GM12874 (cell line): ENCODE measurements at regions not wholly inside any gene's neighbourhood (a gene's known extent, or its start where the extent isn't known, plus 50 kb on each side); places are given as distances from the start of the nearest gene placed in this dataset.

Experiments used
- TF ChIP-seq, protein P1 (sequence below): IDR thresholded peaks from 2 replicates; pipeline ENCODE4 v1.5.1; 2011; ENCODE audit warnings: low read depth, mild to moderate bottlenecking, control low read depth, low read length, moderate library complexity; ENCODE audit not compliant: insufficient read depth

DNA sequence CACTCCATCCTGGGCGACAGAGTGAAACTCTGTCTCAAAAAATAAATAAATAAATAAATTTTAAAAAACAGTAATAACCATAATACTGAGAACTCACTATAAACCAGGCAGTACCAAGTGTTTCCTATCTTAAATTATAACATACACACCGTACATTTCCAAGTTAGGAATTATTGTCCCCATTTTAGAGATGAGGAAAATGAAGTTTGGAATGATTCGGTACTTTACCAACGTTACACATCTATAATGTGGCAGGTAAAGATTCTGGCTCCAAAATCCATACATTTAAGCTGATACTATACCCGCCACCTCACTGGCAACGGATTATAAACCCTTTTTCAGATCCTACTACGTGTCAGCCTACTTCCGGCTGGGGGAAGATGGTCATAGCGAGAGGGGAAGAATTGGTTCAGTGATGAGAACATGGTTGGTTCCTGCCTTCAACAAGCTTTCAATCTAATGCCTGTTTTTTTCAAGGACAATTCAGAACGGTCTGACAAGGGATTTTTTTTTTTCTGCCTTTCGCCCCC lies 105.9 kb upstream of the ATF7IP start:
- TF ChIP-seq, protein P1, sequence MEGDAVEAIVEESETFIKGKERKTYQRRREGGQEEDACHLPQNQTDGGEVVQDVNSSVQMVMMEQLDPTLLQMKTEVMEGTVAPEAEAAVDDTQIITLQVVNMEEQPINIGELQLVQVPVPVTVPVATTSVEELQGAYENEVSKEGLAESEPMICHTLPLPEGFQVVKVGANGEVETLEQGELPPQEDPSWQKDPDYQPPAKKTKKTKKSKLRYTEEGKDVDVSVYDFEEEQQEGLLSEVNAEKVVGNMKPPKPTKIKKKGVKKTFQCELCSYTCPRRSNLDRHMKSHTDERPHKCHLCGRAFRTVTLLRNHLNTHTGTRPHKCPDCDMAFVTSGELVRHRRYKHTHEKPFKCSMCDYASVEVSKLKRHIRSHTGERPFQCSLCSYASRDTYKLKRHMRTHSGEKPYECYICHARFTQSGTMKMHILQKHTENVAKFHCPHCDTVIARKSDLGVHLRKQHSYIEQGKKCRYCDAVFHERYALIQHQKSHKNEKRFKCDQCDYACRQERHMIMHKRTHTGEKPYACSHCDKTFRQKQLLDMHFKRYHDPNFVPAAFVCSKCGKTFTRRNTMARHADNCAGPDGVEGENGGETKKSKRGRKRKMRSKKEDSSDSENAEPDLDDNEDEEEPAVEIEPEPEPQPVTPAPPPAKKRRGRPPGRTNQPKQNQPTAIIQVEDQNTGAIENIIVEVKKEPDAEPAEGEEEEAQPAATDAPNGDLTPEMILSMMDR, result no peak

DNA sequence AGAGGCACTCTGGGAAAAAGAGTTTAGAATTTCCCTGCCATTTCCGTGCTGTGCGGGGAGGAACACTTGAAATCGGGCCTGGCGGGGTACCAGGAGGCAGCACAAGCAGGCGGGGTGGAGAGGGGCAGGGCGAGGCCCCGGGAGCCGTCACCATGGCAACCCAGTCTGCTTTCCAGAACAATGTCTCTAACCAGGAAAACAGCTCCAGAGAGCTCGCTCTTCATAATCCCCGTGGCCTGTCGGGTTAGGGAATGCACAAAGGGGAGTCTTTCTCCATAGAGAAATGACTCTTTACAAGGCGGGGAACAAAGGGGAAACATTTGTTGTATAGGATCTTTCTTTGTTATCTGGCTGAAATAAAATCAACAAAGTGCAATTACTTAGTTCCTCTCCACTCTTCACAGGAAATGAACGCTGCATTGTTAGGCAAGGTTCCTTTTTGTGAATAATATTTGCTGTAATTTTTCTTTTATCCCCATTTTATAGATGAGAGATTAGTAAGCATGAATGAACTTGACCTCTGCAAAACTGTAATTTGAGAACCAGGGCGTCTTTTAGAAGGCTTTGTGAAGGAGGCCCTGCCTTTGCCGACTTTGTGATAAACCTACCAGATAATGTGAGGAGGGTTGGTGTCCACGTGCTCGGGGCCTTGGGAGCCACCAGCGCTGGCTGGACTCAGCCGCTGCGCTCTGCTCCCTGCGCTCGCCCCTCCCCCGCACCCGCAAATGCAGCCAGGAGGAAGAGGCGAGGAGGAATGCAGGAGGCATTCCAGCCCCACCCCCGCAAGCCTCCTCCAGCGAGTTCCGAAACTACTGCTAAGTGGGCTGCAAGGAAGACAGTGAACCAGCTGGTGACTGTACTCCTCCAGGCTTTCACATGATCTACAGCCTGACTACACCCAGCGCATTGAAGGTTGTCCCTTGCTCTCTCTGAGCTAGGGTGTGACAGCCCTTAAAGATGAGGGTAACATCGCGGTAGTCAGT lies 105.2 kb upstream of the ATF7IP start:
- TF ChIP-seq, protein P1, result no peak

DNA sequence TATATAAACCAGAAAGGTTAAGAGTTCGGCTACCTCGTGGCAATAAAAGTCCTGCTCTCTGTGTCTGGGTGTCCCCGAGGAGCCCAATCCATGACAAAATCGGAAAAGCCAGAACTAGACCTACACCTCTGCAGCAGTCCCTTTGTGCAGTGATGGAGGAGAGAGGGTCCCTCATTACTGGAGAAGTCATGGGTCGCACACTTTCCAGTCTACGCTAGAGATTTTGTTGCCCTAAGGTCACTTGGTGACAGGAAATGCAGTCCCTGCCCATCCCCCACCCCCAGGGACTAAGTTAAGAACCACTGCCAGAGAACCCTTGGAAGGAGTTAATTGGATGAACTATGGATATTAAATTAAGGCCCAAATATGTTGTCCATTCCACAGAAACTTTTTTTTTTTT lies 104.4 kb upstream of the ATF7IP start:
- TF ChIP-seq, protein P1, result no peak

DNA sequence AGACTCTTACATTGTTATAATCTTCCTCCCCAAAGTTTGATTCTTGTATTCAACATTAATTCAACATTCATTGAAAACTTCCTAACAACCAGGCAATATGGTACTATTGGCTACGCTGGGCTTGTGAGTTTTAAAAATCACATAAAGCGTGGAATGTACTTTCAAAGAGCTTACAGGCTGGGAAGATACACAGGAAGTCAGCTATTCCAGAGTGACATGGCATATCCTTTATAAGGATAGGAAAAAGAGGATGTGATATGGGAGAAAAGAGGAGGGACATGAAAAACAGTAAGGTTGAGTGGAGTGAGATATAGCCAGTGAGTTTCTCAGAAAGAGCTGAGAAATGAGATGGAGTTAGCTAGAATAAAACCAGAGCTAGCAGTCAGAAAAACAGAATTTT lies 103.6 kb upstream of the ATF7IP start:
- TF ChIP-seq, protein P1, result no peak

DNA sequence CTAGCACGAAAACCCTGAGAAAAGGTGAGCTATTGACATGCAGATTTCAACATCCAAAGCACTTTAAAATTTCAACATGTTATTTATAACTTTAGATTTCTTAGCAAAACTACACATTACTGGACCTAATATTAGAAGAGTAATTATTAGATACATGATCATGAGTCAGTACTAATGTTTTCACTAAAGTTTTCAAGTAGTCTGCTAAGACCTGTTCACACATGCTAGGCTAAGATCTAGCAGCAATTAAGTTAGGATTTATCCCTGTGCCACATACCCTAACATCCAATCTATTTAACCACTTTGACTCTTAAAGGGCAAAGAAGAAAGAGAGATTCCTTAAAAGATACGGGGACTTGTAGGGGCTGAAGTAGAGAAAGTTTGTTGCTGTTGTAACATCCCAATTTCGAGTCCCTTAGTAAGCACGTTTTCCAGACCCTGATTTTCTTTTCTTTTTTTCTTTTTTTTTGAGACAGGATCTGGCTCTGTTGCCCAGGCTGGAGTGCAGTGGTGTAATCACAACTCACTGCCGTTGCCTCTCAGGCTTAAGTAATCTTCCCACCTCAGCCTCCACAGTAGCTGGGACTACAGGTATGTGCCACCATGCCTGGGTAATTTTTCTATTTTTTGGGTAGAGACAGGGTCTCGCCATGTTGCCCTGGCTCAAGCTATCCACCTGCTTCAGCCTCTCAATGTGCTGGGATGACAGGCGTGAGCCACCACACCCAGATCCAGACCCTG lies 102.5 kb upstream of the ATF7IP start:
- TF ChIP-seq, protein P1, result no peak

DNA sequence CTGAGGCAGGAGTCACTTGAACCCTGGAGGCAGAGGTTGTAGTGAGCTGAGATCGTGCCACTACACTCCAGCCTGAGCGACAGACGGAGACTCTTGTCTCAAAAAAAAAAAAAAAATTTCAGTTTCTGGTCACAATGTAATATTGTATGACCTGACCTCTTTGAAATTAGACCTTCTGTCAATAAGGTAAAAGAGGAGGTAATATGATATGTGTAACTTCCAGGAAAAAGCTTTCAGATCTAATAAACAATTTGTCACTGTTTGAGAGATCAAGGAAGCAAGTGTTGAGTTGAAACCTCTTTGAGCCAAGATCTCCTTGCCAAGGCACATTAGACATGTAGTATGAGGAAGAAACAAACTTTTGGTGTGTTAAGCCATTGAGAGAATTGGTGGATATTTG lies 101.7 kb upstream of the ATF7IP start:
- TF ChIP-seq, protein P1, result no peak

DNA sequence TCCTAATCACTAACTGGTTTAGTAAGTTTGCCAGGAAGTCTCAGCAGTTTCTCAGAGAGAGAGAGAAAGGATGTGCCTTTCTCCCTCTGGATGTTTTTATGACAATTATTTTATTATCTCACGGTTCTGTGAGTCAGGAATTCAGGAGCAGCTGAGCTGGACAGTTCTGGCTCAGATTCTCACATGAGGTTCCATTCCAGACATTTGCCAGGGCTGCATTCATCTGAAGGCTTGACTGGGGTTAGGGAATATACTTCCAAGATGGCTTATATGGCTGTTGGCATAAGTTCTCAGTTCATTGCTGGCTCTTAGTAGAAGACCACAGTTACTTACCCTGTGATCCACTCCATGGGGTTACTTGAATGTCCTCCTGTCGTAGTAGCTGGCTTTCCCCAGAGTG lies 101.2 kb upstream of the ATF7IP start:
- TF ChIP-seq, protein P1, result no peak
